PC-9 (cell line): ENCODE measurements at regions not wholly inside any gene's neighbourhood (a gene's known extent, or its start where the extent isn't known, plus 50 kb on each side); places are given as distances from the start of the nearest gene placed in this dataset.
"Not testable (repeated sequence)": the region's sequence is repeated elsewhere in the genome, so short reads cannot be mapped to it uniquely, and the experiment has no call there.

Experiments
- BruUV-seq: library from RNA; stranded (reverse); fragments of 400-500 nt; replicated peaks from 2 replicates; lab custom pipeline; 2021; lab: Mats Ljungman, UMichigan
- CTCF ChIA-PET: fragments of 300-600 bp; sonication (Branson Sonifier 250); formaldehyde crosslinking; loops from one replicate; lab custom pipeline; 2022; ENCODE audit warnings: antibody characterized with exemption; lab: Charles Lee
- POLR2A ChIA-PET: fragments of 300-600 bp; sonication (Branson Sonifier 250); formaldehyde crosslinking; loops from one replicate; lab custom pipeline; 2022; ENCODE audit warnings: antibody characterized with exemption; ENCODE audit not compliant: unreplicated experiment; lab: Charles Lee
- DNase-seq, 2 experiments: peaks; one replicate each; pipeline versions ENCODE4 v3.0.0 to v3.0.0-alpha.2; 2015 to 2022; ENCODE audit warnings: mixed read lengths in 1 of 2
- H2AFZ ChIP-seq: fragments of 200-600 bp; sonication (generic); 2 replicates; pipeline ENCODE4 v1.8.1; 2017; ENCODE audit warnings: antibody characterized with exemption
- H3F3A ChIP-seq: fragments of 200-600 bp; sonication (generic); 2 replicates; pipeline ENCODE4 v1.8.1; 2017; ENCODE audit warnings: antibody characterized with exemption, mild to moderate bottlenecking, low read depth; ENCODE audit not compliant: insufficient read depth
- H3K27ac ChIP-seq: fragments of 200-600 bp; sonication (generic); 2 replicates; pipeline ENCODE4 v1.6.1; 2016; ENCODE audit warnings: mixed run types
- H3K27me3 ChIP-seq: fragments of 200-600 bp; sonication (generic); 2 replicates; pipeline ENCODE4 v1.6.1; 2016; ENCODE audit warnings: low read depth, mixed run types; ENCODE audit not compliant: insufficient read depth
- H3K36me3 ChIP-seq: fragments of 200-600 bp; sonication (generic); 2 replicates; pipeline ENCODE4 v1.6.1; 2016; ENCODE audit warnings: low read depth, mixed run types
- H3K4me1 ChIP-seq: fragments of 200-600 bp; sonication (generic); replicated peaks from 2 replicates; pipeline ENCODE4 v1.6.1; 2016; ENCODE audit warnings: mixed run types; ENCODE audit not compliant: insufficient read depth
- H3K4me2 ChIP-seq: fragments of 200-600 bp; sonication (generic); 2 replicates; pipeline ENCODE4 v1.6.1; 2017; ENCODE audit warnings: mixed run types
- H3K4me3 ChIP-seq: fragments of 200-600 bp; sonication (generic); 2 replicates; pipeline ENCODE4 v1.6.1; 2016; ENCODE audit warnings: mixed run types
- H3K79me2 ChIP-seq: fragments of 200-600 bp; sonication (generic); 2 replicates; pipeline ENCODE4 v1.6.1; 2017; ENCODE audit warnings: low read depth, mixed run types
- H3K9me2 ChIP-seq: fragments of 200-600 bp; sonication (generic); 2 replicates; pipeline ENCODE4 v1.8.1; 2017; ENCODE audit warnings: mild to moderate bottlenecking; ENCODE audit not compliant: insufficient read depth
- H3K9me3 ChIP-seq: fragments of 200-600 bp; sonication (generic); 2 replicates; pipeline ENCODE4 v1.8.1; 2016; ENCODE audit warnings: low read depth; ENCODE audit not compliant: insufficient read depth
- H4K20me1 ChIP-seq: fragments of 200-600 bp; sonication (generic); 2 replicates; pipeline ENCODE4 v1.8.1; 2017; ENCODE audit not compliant: insufficient read depth
- EZH2 ChIP-seq: fragments of 200-600 bp; sonication (generic); IDR thresholded peaks from 2 replicates; pipeline ENCODE4 v1.8.0; 2017; ENCODE audit warnings: antibody characterized with exemption, low read depth
- intact Hi-C: fragments of 100-400 bp; cut with micrococcal nuclease; formaldehyde crosslinking; loops from one replicate; pipeline ENCODE4 v1.10.0; 2022; ENCODE audit not compliant: unreplicated experiment
- TF ChIP-seq, protein P1 (sequence below): fragments of 200-600 bp; sonication (generic); conservative IDR thresholded peaks from 2 replicates; pipeline ENCODE4 v1.6.1; 2017; ENCODE audit warnings: mixed run types, antibody characterized with exemption, mild to moderate bottlenecking, moderate library complexity

DNA sequence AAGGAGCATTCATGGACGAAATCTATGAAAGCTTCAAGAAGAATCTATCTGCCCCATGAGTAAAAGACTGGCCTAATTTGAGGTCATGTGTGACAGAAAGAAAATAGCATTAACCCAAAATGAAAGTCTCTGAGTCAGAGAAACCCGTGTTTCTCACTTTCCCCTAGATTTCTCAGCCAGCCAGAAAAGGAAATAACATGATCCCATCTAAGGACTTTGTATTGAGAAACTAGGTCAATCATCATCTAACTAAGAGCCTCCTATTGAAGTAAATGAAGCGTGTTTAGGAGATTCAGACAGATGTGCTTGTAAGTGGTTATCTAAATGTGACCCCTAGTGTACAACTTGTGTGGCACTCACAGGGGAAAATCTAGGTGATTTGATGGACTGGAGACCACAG, 77.3 kb upstream of the ZNF366 start:
- no peak for TF ChIP-seq EZH2
- TF ChIP-seq, protein P1, sequence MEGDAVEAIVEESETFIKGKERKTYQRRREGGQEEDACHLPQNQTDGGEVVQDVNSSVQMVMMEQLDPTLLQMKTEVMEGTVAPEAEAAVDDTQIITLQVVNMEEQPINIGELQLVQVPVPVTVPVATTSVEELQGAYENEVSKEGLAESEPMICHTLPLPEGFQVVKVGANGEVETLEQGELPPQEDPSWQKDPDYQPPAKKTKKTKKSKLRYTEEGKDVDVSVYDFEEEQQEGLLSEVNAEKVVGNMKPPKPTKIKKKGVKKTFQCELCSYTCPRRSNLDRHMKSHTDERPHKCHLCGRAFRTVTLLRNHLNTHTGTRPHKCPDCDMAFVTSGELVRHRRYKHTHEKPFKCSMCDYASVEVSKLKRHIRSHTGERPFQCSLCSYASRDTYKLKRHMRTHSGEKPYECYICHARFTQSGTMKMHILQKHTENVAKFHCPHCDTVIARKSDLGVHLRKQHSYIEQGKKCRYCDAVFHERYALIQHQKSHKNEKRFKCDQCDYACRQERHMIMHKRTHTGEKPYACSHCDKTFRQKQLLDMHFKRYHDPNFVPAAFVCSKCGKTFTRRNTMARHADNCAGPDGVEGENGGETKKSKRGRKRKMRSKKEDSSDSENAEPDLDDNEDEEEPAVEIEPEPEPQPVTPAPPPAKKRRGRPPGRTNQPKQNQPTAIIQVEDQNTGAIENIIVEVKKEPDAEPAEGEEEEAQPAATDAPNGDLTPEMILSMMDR, result no peak
- Histone ChIP-seq H3K4me1 (peaks cover 17% of the 10 kb centered on the region), H4K20me1 (no peaks in the 10 kb centered on the region), H3K9me3 (peaks cover 7% of the 10 kb centered on the region; the same call in 1 of the 2 replicates), H3K4me3 (no peak overlapping the region), H3K27ac (no peak overlapping the region), H3K79me2 (no peaks in the 10 kb centered on the region), H3K4me2 (no peak overlapping the region), H3K36me3 (no peaks in the 10 kb centered on the region), H3K27me3 (no peaks in the 10 kb centered on the region), H3F3A (no peaks in the 10 kb centered on the region; the same call in 1 of the 2 replicates), H3K9me2 (no peaks in the 10 kb centered on the region; the same call in 1 of the 2 replicates), H2AFZ (no peak overlapping the region)
- POLR2A ChIA-PET, result no interaction called here
- CTCF ChIA-PET, result no interaction called here
- no TSS peak for BruUV-seq
- no peak for DNase-seq
- intact Hi-C loops, result no loop called here

DNA sequence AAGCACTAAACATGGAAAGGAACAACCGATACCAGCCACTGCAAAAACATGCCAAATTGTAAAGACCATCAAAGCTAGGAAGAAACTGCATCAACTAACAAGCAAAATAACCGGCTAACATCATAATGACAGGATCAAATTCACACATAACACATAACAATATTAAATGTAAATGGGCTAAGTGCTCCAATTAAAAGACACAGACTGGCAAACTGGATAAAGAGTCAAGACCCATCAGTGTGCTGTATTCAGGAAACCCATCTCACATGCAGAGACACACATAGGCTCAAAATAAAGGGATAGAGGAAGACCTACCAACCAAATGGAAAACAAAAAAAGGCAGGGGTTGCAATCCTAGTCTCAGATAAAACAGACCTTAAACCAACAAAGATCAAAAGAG, 72.1 kb upstream of the ZNF366 start:
- POLR2A ChIA-PET, BruUV-seq, DNase-seq, H4K20me1 ChIP-seq, H2AFZ ChIP-seq, H3K4me2 ChIP-seq, intact Hi-C loops, H3K27ac ChIP-seq, H3K9me3 ChIP-seq, H3K9me2 ChIP-seq, H3K27me3 ChIP-seq, H3K4me3 ChIP-seq, H3K79me2 ChIP-seq, H3K4me1 ChIP-seq, H3K36me3 ChIP-seq, CTCF ChIA-PET, H3F3A ChIP-seq: not testable (repeated sequence)

DNA sequence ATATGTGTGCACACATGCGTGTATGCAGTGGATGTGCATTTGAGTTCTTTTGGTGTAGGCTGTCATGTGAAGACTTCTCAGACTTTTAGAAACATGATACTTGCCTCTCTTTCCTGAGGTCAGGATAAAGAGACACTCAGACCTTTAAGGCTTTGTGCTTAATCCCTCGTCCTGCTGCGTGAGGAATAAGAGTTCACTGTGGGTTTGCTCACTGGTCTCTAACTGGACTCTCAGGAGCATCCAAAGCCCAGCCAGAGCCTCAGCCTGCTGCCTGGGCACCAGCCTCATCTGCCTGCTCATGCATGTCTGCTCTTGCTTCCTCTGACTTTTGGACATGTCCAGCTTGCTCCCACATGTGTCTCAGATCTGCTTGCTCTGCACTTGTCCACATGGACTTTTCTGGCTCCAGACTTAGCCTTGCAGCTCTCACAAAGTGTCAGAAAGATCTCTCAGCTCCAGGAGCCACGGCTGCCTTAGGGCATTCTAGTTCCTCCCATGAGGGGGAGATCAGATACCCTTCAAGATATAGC, 65.1 kb upstream of the ZNF366 start:
- no peaks in the 10 kb centered on the region for H4K20me1 ChIP-seq
- intact Hi-C loops, result no loop called here
- H3K4me1 ChIP-seq, result no peaks in the 10 kb centered on the region
- no peak overlapping the region for H2AFZ ChIP-seq
- 0 out of 2 replicates have a peak, but pooled peaks cover 3% of the 10 kb centered on the region for H3K9me2 ChIP-seq
- no peak for TF ChIP-seq EZH2
- TF ChIP-seq, protein P1, result no peak
- H3K36me3 ChIP-seq, result no peaks in the 10 kb centered on the region
- no peak overlapping the region for H3K4me2 ChIP-seq
- BruUV-seq, result no TSS peak
- no peak for DNase-seq
- POLR2A ChIA-PET, result no interaction called here
- H3K79me2 ChIP-seq, result no peaks in the 10 kb centered on the region
- no peak overlapping the region for H3K27ac ChIP-seq
- H3K27me3 ChIP-seq, result no peaks in the 10 kb centered on the region
- no peak overlapping the region for H3K4me3 ChIP-seq
- H3K9me3 ChIP-seq, result no peaks in the 10 kb centered on the region
- CTCF ChIA-PET, result no interaction called here
- H3F3A ChIP-seq, result no peaks in the 10 kb centered on the region

DNA sequence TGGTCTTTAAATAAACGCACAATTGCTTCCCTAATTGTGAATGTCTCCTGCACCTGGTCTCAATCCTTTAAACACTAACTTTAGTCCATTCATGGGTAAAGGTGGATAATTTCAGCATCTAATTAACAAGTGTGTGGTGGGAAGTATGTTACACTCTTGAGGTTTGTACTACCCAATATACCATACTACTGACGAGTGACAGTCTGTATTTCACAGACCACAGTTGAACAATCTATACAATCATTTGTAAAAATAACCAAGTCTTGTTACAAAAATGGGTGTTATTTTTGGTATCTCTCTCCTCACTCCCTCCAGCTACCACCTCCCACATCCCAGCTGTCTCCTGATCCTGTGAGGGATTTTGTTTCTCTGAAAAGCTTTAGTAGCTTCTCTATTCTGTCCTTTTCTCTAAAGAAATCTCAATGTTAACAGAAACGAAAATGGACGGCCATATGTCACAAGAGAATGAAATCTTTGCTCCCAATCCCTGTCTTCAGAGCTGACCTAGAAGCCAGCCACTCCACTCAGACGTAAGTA, 62.3 kb upstream of the ZNF366 start:
- Histone ChIP-seq H3F3A (no peaks in the 10 kb centered on the region), H3K9me2 (0 out of 2 replicates have a peak, but pooled peaks cover 3% of the 10 kb centered on the region), H3K36me3 (no peaks in the 10 kb centered on the region), H3K4me1 (no peaks in the 10 kb centered on the region), H3K27ac (no peak overlapping the region), H3K9me3 (no peaks in the 10 kb centered on the region; the same call in 1 of the 2 replicates), H3K27me3 (no peaks in the 10 kb centered on the region), H3K4me3 (no peak overlapping the region), H3K4me2 (no peak overlapping the region), H3K79me2 (no peaks in the 10 kb centered on the region), H2AFZ (no peak overlapping the region), H4K20me1 (no peaks in the 10 kb centered on the region)
- no peak for DNase-seq
- intact Hi-C loops, result no loop called here
- ChIA-PET CTCF (no interaction called here), POLR2A (no interaction called here)
- TF ChIP-seq EZH2, result no peak
- TF ChIP-seq, protein P1, result no peak
- BruUV-seq, result no TSS peak
